K562 (cell line): ENCODE measurements at regions not wholly inside any gene's neighbourhood (a gene's known extent, or its start where the extent isn't known, plus 50 kb on each side); places are given as distances from the start of the nearest gene placed in this dataset.

Experiments used
- HDAC2 ChIP-seq: fragments of 450-650 bp; IDR thresholded peaks from 2 replicates; pipeline ENCODE4 v1.6.1; 2016; ENCODE audit warnings: mild to moderate bottlenecking
- HDAC6 ChIP-seq: IDR thresholded peaks from 2 replicates; pipeline ENCODE4 v1.6.1; 2012; ENCODE audit warnings: low read depth, mild to moderate bottlenecking, control low read depth, inconsistent platforms, low read length, moderate library complexity
- RFX7 ChIP-seq: fragments of 250-450 bp; sonication (Bioruptor Pico); IDR thresholded peaks from 2 replicates; pipeline ENCODE4 v1.5.1; 2021; ENCODE audit warnings: mild to moderate bottlenecking
- TF ChIP-seq, protein P1 (sequence below): fragments of 450-650 bp; formaldehyde crosslinking; IDR thresholded peaks from 2 replicates; pipeline ENCODE4 v1.4.0; 2022; ENCODE audit warnings: mild to moderate bottlenecking, moderate library complexity
- TF ChIP-seq, protein P2 (sequence below): sonication (generic); formaldehyde crosslinking; IDR thresholded peaks from 2 replicates; pipeline ENCODE4 v1.8.1; 2023; ENCODE audit warnings: mild to moderate bottlenecking, missing genetic modification reagents
- TF ChIP-seq, protein P3 (sequence below): fragments of 250-450 bp; sonication (Bioruptor Pico); IDR thresholded peaks from 2 replicates; pipeline ENCODE4 v1.5.0; 2020; ENCODE audit warnings: mild to moderate bottlenecking, borderline replicate concordance

DNA sequence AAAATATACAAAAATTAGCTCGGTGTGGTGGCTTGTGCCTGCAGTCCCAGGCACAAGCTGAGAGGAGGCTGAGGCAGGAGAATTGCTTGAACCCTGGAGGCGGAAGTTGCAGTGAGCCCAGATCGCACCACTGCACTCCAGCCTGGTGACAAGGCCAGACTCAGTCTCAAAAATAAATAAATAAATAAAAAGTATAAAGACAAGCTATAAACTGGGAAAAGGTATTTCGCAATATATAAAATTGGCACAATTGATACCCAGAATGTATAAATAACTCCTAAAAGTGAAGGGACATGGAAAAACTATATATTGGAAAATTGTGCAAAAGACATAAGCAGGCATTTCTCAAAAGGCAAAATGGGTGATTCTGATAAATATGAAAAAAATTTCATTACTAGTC is 657.9 kb upstream of the SLC8A1 start:
- TF ChIP-seq RFX7 (CRISPR knock-in tag) (no peak), HDAC6 (no peak), HDAC2 (no peak)
- TF ChIP-seq, protein P1, sequence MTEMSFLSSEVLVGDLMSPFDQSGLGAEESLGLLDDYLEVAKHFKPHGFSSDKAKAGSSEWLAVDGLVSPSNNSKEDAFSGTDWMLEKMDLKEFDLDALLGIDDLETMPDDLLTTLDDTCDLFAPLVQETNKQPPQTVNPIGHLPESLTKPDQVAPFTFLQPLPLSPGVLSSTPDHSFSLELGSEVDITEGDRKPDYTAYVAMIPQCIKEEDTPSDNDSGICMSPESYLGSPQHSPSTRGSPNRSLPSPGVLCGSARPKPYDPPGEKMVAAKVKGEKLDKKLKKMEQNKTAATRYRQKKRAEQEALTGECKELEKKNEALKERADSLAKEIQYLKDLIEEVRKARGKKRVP: no peak
- TF ChIP-seq, protein P2, sequence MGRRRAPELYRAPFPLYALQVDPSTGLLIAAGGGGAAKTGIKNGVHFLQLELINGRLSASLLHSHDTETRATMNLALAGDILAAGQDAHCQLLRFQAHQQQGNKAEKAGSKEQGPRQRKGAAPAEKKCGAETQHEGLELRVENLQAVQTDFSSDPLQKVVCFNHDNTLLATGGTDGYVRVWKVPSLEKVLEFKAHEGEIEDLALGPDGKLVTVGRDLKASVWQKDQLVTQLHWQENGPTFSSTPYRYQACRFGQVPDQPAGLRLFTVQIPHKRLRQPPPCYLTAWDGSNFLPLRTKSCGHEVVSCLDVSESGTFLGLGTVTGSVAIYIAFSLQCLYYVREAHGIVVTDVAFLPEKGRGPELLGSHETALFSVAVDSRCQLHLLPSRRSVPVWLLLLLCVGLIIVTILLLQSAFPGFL (CRISPR knock-in tag): no peak
- TF ChIP-seq, protein P3, sequence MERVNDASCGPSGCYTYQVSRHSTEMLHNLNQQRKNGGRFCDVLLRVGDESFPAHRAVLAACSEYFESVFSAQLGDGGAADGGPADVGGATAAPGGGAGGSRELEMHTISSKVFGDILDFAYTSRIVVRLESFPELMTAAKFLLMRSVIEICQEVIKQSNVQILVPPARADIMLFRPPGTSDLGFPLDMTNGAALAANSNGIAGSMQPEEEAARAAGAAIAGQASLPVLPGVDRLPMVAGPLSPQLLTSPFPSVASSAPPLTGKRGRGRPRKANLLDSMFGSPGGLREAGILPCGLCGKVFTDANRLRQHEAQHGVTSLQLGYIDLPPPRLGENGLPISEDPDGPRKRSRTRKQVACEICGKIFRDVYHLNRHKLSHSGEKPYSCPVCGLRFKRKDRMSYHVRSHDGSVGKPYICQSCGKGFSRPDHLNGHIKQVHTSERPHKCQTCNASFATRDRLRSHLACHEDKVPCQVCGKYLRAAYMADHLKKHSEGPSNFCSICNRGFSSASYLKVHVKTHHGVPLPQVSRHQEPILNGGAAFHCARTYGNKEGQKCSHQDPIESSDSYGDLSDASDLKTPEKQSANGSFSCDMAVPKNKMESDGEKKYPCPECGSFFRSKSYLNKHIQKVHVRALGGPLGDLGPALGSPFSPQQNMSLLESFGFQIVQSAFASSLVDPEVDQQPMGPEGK (CRISPR knock-in tag): no peak
